ENCODE measurements at regions not wholly inside any gene's neighbourhood (a gene's known extent, or its start where the extent isn't known, plus 50 kb on each side); places are given as distances from the start of the nearest gene placed in this dataset.
"Not testable (repeated sequence)": the region's sequence is repeated elsewhere in the genome, so short reads cannot be mapped to it uniquely, and the experiment has no call there.

GRCh38 chr2:65604246-65604645, 171.8 kb upstream of the SPRED2 start:
- H3K27ac ChIP-seq, result no peak overlapping the region
- 76 to 100% methylated on average over 1 to 2 of the region's 4 CpGs for WGBS, 2 donors (ENCODE audit: low coverage in 1 of 2)
- no peaks in the 10 kb centered on the region for H3K27me3 ChIP-seq
- no peaks in the 10 kb centered on the region for H3K9me3 ChIP-seq
- no peak overlapping the region for H3K4me3 ChIP-seq
- no peak for ATAC-seq
- H3K4me1 ChIP-seq, result peaks cover 0 to 29% (median 0%) of the 10 kb centered on the region in 3 donors
- TF ChIP-seq POLR2AphosphoS5 (IDR thresholded peaks at IDR 0.05) (no peak), EP300 (IDR thresholded peaks at IDR 0.05) (no peak), CTCF (IDR thresholded peaks at IDR 0.05) (no peak), POLR2A (IDR thresholded peaks at IDR 0.05) (no peak)
- H3K36me3 ChIP-seq, result no peaks in the 10 kb centered on the region

- no peak overlapping the region for H3K4me3 ChIP-seq
- 20 to 30% methylated on average over 3 to 4 of the region's 4 CpGs for WGBS, 2 donors (ENCODE audit: low coverage in 1 of 2)
- peaks cover 0 to 29% (median 0%) of the 10 kb centered on the region in 3 donors for H3K4me1 ChIP-seq
- TF ChIP-seq POLR2AphosphoS5 (IDR thresholded peaks at IDR 0.05) (peak; percentile 23), EP300 (IDR thresholded peaks at IDR 0.05) (no peak)
- H3K9me3 ChIP-seq, result no peaks in the 10 kb centered on the region
- ATAC-seq, result no peak
- H3K27ac ChIP-seq, result no peak overlapping the region
- H3K36me3 ChIP-seq, result no peaks in the 10 kb centered on the region
- no peaks in the 10 kb centered on the region for H3K27me3 ChIP-seq
Observed at GRCh38 chr2:65602603-65603235, 170.3 kb upstream of the SPRED2 start.

- not testable (repeated sequence) for H3K36me3 ChIP-seq, H3K27ac ChIP-seq, ATAC-seq, H3K27me3 ChIP-seq, H3K4me3 ChIP-seq, H3K9me3 ChIP-seq
- no CpG with 5 or more reads among the region's 33 CpGs for WGBS, 2 donors (ENCODE audit: low coverage in 1 of 2)
- H3K4me1 ChIP-seq, result peaks cover 0 to 26% (median 0%) of the 10 kb centered on the region in 3 donors
Observed at GRCh38 chr2:65600871-65601270, 168.5 kb upstream of the SPRED2 start.

- not testable (repeated sequence) for H3K4me3 ChIP-seq, H3K9me3 ChIP-seq, H3K27ac ChIP-seq, H3K36me3 ChIP-seq, H3K27me3 ChIP-seq, ATAC-seq
- H3K4me1 ChIP-seq, result peaks cover 0 to 24% (median 0%) of the 10 kb centered on the region in 3 donors
- no CpG with 5 or more reads among the region's 26 CpGs for WGBS, 2 donors (ENCODE audit: low coverage in 1 of 2)
Observed at GRCh38 chr2:65600351-65600750, 168.0 kb upstream of the SPRED2 start.

GRCh38 chr2:65599693-65600092, 167.3 kb upstream of the SPRED2 start:
- H3K36me3 ChIP-seq, result no peaks in the 10 kb centered on the region
- ATAC-seq, result no peak
- no peak for TF ChIP-seq POLR2AphosphoS5 (IDR thresholded peaks at IDR 0.05)
- TF ChIP-seq EP300 (IDR thresholded peaks at IDR 0.05), result no peak
- no peak overlapping the region for H3K4me3 ChIP-seq
- no peaks in the 10 kb centered on the region for H3K27me3 ChIP-seq
- peaks cover 0 to 6% (median 0%) of the 10 kb centered on the region in 3 donors for H3K9me3 ChIP-seq
- H3K4me1 ChIP-seq, result peaks cover 0 to 24% (median 0%) of the 10 kb centered on the region in 3 donors
- WGBS, 2 donors (ENCODE audit: low coverage in 1 of 2), result 86 to 98% methylated on average over 5 of the region's 6 CpGs
- no peak overlapping the region for H3K27ac ChIP-seq

GRCh38 chr2:65598996-65599395, 166.6 kb upstream of the SPRED2 start:
- 71 to 73% methylated on average over 1 of the region's 1 CpG for WGBS, 2 donors (ENCODE audit: low coverage in 1 of 2)
- Histone ChIP-seq H3K36me3 (no peaks in the 10 kb centered on the region), H3K4me1 (peaks cover 0 to 18% (median 0%) of the 10 kb centered on the region in 3 donors), H3K27me3 (no peaks in the 10 kb centered on the region), H3K9me3 (peaks cover 0 to 13% (median 0%) of the 10 kb centered on the region in 3 donors), H3K27ac (no peak overlapping the region), H3K4me3 (no peak overlapping the region)
- no peak for TF ChIP-seq CTCF (IDR thresholded peaks at IDR 0.05)
- TF ChIP-seq EP300 (IDR thresholded peaks at IDR 0.05), result no peak
- no peak for TF ChIP-seq POLR2A (IDR thresholded peaks at IDR 0.05)
- no peak for TF ChIP-seq POLR2AphosphoS5 (IDR thresholded peaks at IDR 0.05)
- ATAC-seq, result no peak

GRCh38 chr2:65598264-65598663, 165.9 kb upstream of the SPRED2 start:
- no peak for ATAC-seq
- Histone ChIP-seq H3K36me3 (no peaks in the 10 kb centered on the region), H3K4me1 (peaks cover 0 to 14% (median 0%) of the 10 kb centered on the region in 3 donors), H3K4me3 (no peak overlapping the region), H3K27me3 (no peaks in the 10 kb centered on the region), H3K27ac (no peak overlapping the region), H3K9me3 (peaks cover 0 to 15% (median 0%) of the 10 kb centered on the region in 3 donors)
- 75 to 82% methylated on average over 4 of the region's 4 CpGs for WGBS, 2 donors (ENCODE audit: low coverage in 1 of 2)
- TF ChIP-seq POLR2AphosphoS5 (IDR thresholded peaks at IDR 0.05), result no peak
- no peak for TF ChIP-seq EP300 (IDR thresholded peaks at IDR 0.05)
- no peak for TF ChIP-seq POLR2A (IDR thresholded peaks at IDR 0.05)
- no peak for TF ChIP-seq CTCF (IDR thresholded peaks at IDR 0.05)

Measured in gastroesophageal sphincter (tissue), 4 donors.